ENCODE measurements at regions not wholly inside any gene's neighbourhood (a gene's known extent, or its start where the extent isn't known, plus 50 kb on each side); places are given as distances from the start of the nearest gene placed in this dataset.

DNA sequence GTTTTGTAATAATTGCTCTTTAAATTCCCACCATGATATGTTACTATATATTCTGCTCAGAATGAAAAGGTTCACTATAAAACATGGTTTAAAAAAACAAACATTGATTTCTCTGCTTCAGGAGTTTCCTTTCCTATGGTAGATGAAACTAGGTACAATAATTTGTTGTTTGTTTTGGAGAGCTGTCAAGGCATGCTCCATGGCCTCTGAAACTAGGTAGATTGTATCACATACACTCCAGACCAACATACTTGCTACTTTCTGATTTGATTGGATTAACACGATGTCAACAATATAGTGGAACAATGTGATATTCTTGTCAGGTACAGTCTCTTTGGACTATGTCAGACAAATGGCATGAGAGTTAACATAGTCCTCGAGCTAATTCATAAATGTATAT, 452.7 kb upstream of the CDH9 start:
- Histone ChIP-seq H3K4me2 (ENCODE audit: insufficient read depth in 1 of 2, low read depth in 2 of 2, low read length in 2 of 2) (no peak overlapping the region), H3K9ac (replicated peaks in 1 of 4; ENCODE audit: extremely low read depth in 1 of 4, low read depth in 3 of 4, low read length in 3 of 4) (no peak overlapping the region), H4K20me1 (replicated peaks in 1 of 2; ENCODE audit: control insufficient read depth in 1 of 2, insufficient read depth in 2 of 2, low read length in 2 of 2) (peaks cover 0 to 1% of the 10 kb centered on the region in 2 experiments), H4K5ac (ENCODE audit: insufficient read length, low read depth, low read length) (no peak overlapping the region), H2AK5ac (ENCODE audit: low read depth, low read length) (no peak overlapping the region), H4K8ac (ENCODE audit: extremely low read depth, insufficient read depth, low read length) (no peak overlapping the region), H3K23ac (ENCODE audit: insufficient read length) (no peak overlapping the region), H2BK20ac (ENCODE audit: low read length) (no peak overlapping the region), H2BK15ac (ENCODE audit: low read length) (no peak overlapping the region), H3K18ac (ENCODE audit: extremely low read depth, low read length) (no peak overlapping the region), H2BK12ac (ENCODE audit: low read depth, low read length) (no peak overlapping the region), H4K91ac (replicated peaks; ENCODE audit: insufficient read length, low read length) (no peak overlapping the region), H2BK120ac (replicated peaks; ENCODE audit: low read depth, low read length) (no peak overlapping the region), H3K4me1 (replicated peaks in 1 of 4; ENCODE audit: control insufficient read depth in 3 of 4, insufficient read depth in 4 of 4, low read length in 3 of 4) (no peaks in the 10 kb centered on the region), H3K27ac (ENCODE audit: low read depth, low read length) (no peak overlapping the region), H3K79me2 (ENCODE audit: control insufficient read depth in 1 of 2, insufficient read depth in 2 of 2, low read length in 2 of 2) (no peaks in the 10 kb centered on the region), H3K27me3 (replicated peaks in 1 of 4; ENCODE audit: control insufficient read depth in 3 of 4, extremely low read depth in 1 of 4, insufficient read depth in 3 of 4, low read length in 3 of 4) (no peaks in the 10 kb centered on the region), H3K14ac (ENCODE audit: insufficient read length) (no peak overlapping the region), H3K23me2 (ENCODE audit: low read depth, low read length) (no peaks in the 10 kb centered on the region), H3K4ac (replicated peaks; ENCODE audit: insufficient read length, low read depth, low read length) (no peak overlapping the region), H2BK5ac (ENCODE audit: low read depth, low read length) (no peak overlapping the region), H3K56ac (replicated peaks; ENCODE audit: insufficient read length, low read depth, low read length) (no peak overlapping the region), H2AFZ (ENCODE audit: low read length) (no peak overlapping the region), H3K36me3 (ENCODE audit: control insufficient read depth in 2 of 4, insufficient read depth in 4 of 4, low read length in 3 of 4) (no peaks in the 10 kb centered on the region; a peak in 1 of 8 replicates), H3K9me3 (ENCODE audit: insufficient read depth in 2 of 2, low read depth in 1 of 2, low read length in 1 of 2) (no peaks in the 10 kb centered on the region), H3K79me1 (ENCODE audit: low read depth, low read length) (no peaks in the 10 kb centered on the region), H3K4me3 (ENCODE audit: extremely low read depth in 1 of 4, insufficient read depth in 2 of 4, low read depth in 3 of 4, low read length in 4 of 4) (no peak overlapping the region)
- ChIA-PET POLR2A (ENCODE audit: partially characterized antibody) (interaction anchor here (0.8 to 1.4 kb wide), 2 partner anchors 9 to 15 kb away, joined by 4 read pairs; no protein-coding TSS in a partner anchor), CTCF (ENCODE audit: partially characterized antibody) (no interaction called here)
- no peak for DNase-seq (ENCODE audit: low read depth in 1 of 2, low spot score in 2 of 2)
- TF ChIP-seq SIN3A (conservative IDR thresholded peaks at IDR 0.05 in 1 of 2, IDR thresholded peaks at IDR 0.05 in 1 of 2; ENCODE audit: low read depth in 1 of 2, low read length in 2 of 2) = no peak
- no peak for TF ChIP-seq PHF8 (conservative IDR thresholded peaks at IDR 0.05; ENCODE audit: low read depth, low read length)
- TF ChIP-seq ZNF274 (IDR thresholded peaks at IDR 0.05; ENCODE audit: borderline replicate concordance, extremely low read depth, low read length) = no peak
- TF ChIP-seq SIRT6 (IDR thresholded peaks at IDR 0.05; ENCODE audit: low read length) = no peak
- TF ChIP-seq GTF2F1 (IDR thresholded peaks at IDR 0.05; ENCODE audit: borderline replicate concordance, low read depth, low read length) = no peak
- no peak for TF ChIP-seq ASH2L (IDR thresholded peaks at IDR 0.05; ENCODE audit: low read length)
- no peak for TF ChIP-seq RXRA (IDR thresholded peaks at IDR 0.05; ENCODE audit: insufficient read depth, low read depth, low read length)
- no peak for TF ChIP-seq GABPA (IDR thresholded peaks at IDR 0.05; ENCODE audit: borderline replicate concordance, insufficient read depth, low read length)
- no peak for TF ChIP-seq POU5F1 (IDR thresholded peaks at IDR 0.05; ENCODE audit: low read depth, low read length)
- no peak for TF ChIP-seq SP4 (IDR thresholded peaks at IDR 0.05; ENCODE audit: low read length)
- no peak for TF ChIP-seq KDM1A (IDR thresholded peaks at IDR 0.05; ENCODE audit: borderline replicate concordance, low read length)
- no peak for FAIRE-seq
- WGBS, 2 experiments (ENCODE audit: extremely low coverage in 1 of 2, insufficient coverage in 1 of 2, insufficient read length in 1 of 2, insufficient replicate concordance in 2 of 2, low coverage in 1 of 2, low lambda C conversion rate in 2 of 2, missing lambda C conversion rate in 1 of 2) = 94% methylated on average over 2 of the region's 2 CpGs; no CpG with 5 or more reads in 1 of the 2 experiments

Data from H1 (cell line).